Osteoblast (primary cell): ENCODE measurements at regions not wholly inside any gene's neighbourhood (a gene's known extent, or its start where the extent isn't known, plus 50 kb on each side); places are given as distances from the start of the nearest gene placed in this dataset.

ENCODE experiments used
- DNase-seq: peaks from one replicate; pipeline ENCODE4 v3.0.0; 2011; ENCODE audit warnings: low spot score, mixed read lengths; ENCODE audit not compliant: insufficient read length; ENCODE audit errors: missing footprints
- H2AFZ ChIP-seq: 2 replicates; pipeline ENCODE4 v1.6.0; 2011; ENCODE audit warnings: mild to moderate bottlenecking, low read length
- H3K27ac ChIP-seq: 2 replicates; pipeline ENCODE4 v1.5.1; 2011; ENCODE audit warnings: mild to moderate bottlenecking, low read depth, low read length, moderate library complexity
- H3K27me3 ChIP-seq: 2 replicates; pipeline ENCODE4 v1.6.0; 2012; ENCODE audit warnings: mild to moderate bottlenecking, control low read depth, inconsistent platforms, low read length, moderate library complexity; ENCODE audit not compliant: insufficient read depth
- H3K36me3 ChIP-seq: 2 replicates; pipeline ENCODE4 v1.5.1; 2011; ENCODE audit warnings: mild to moderate bottlenecking, low read length, control low read depth, moderate library complexity; ENCODE audit not compliant: insufficient read depth
- H3K4me1 ChIP-seq: 2 replicates; pipeline ENCODE4 v1.5.1; 2011; ENCODE audit warnings: mild to moderate bottlenecking, low read length, control low read depth, moderate library complexity; ENCODE audit not compliant: insufficient read depth
- H3K4me2 ChIP-seq: 2 replicates; pipeline ENCODE4 v1.6.0; 2011; ENCODE audit warnings: mild to moderate bottlenecking, low read length; ENCODE audit not compliant: insufficient read depth
- H3K4me3 ChIP-seq: fragments of 200-600 bp; sonication (generic); 3 replicates; pipeline ENCODE4 v1.5.1; 2012; ENCODE audit warnings: mild to moderate bottlenecking, low read length, inconsistent platforms; ENCODE audit not compliant: insufficient read depth
- H3K79me2 ChIP-seq: 2 replicates; pipeline ENCODE4 v1.6.0; 2012; ENCODE audit warnings: mild to moderate bottlenecking, low read length, control low read depth, inconsistent platforms; ENCODE audit not compliant: insufficient read depth
- H3K9me3 ChIP-seq: 2 replicates; pipeline ENCODE4 v1.5.1; 2011; ENCODE audit warnings: low read depth, low read length, control low read depth
- H4K20me1 ChIP-seq: 2 replicates; pipeline ENCODE4 v1.6.0; 2012; ENCODE audit warnings: mild to moderate bottlenecking, low read length, control low read depth; ENCODE audit not compliant: insufficient read depth
- CTCF ChIP-seq: IDR thresholded peaks from 2 replicates; pipeline ENCODE4 v1.5.1; 2011; ENCODE audit warnings: mild to moderate bottlenecking, low read depth, low read length, moderate library complexity; ENCODE audit errors: extremely low read depth

- DNase-seq: no peak
- Histone ChIP-seq H3K79me2 (no peaks in the 10 kb centered on the region), H3K36me3 (no peaks in the 10 kb centered on the region), H3K9me3 (no peaks in the 10 kb centered on the region), H3K27ac (no peak overlapping the region), H3K4me3 (no peak overlapping the region), H3K4me1 (peaks cover 25% of the 10 kb centered on the region), H3K27me3 (no peaks in the 10 kb centered on the region), H4K20me1 (no peaks in the 10 kb centered on the region), H3K4me2 (no peak overlapping the region), H2AFZ (no peak overlapping the region)
- TF ChIP-seq CTCF: no peak
Measured at GRCh38 chr6:168960551-168961263, 292.9 kb downstream of the THBS2 start.

GRCh38 chr6:168959696-168960095 lies 293.9 kb downstream of the THBS2 start:
- Histone ChIP-seq H3K36me3 (no peaks in the 10 kb centered on the region), H2AFZ (no peak overlapping the region), H3K4me2 (no peak overlapping the region), H3K4me3 (no peak overlapping the region), H3K79me2 (no peaks in the 10 kb centered on the region), H4K20me1 (no peaks in the 10 kb centered on the region), H3K27ac (no peak overlapping the region), H3K9me3 (no peaks in the 10 kb centered on the region), H3K27me3 (no peaks in the 10 kb centered on the region), H3K4me1 (peaks cover 23% of the 10 kb centered on the region)
- no peak for DNase-seq
- TF ChIP-seq CTCF: no peak

- Histone ChIP-seq H3K4me2 (peak overlapping the region; percentile 67), H3K4me3 (peak overlapping the region; percentile 16), H3K9me3 (no peaks in the 10 kb centered on the region), H3K4me1 (peaks cover 12% of the 10 kb centered on the region), H2AFZ (peak overlapping the region; percentile 71), H4K20me1 (no peaks in the 10 kb centered on the region), H3K27me3 (no peaks in the 10 kb centered on the region), H3K36me3 (no peaks in the 10 kb centered on the region), H3K79me2 (no peaks in the 10 kb centered on the region), H3K27ac (peak overlapping the region; percentile 75)
- TF ChIP-seq CTCF: peak; percentile 99
- DNase-seq: peak; percentile 89
Measured at GRCh38 chr6:168956884-168957730, 296.5 kb downstream of the THBS2 start.
